HFFc6 (cell line): ENCODE measurements at regions not wholly inside any gene's neighbourhood (a gene's known extent, or its start where the extent isn't known, plus 50 kb on each side); places are given as distances from the start of the nearest gene placed in this dataset.
A peak's percentile ranks its signal among the peaks of the same experiment; 100 is the strongest.

Source experiments
- DNase-seq: peaks from one replicate; pipeline ENCODE4 v3.0.0-alpha.2; 2018
- H3K27ac Mint-ChIP-seq: 2 replicates; pipeline ENCODE4 v1.8.0; 2020; ENCODE audit warnings: mild to moderate bottlenecking, mixed read lengths
- H3K27me3 Mint-ChIP-seq: 2 replicates; pipeline ENCODE4 v1.8.0; 2021; ENCODE audit warnings: mild to moderate bottlenecking, moderate library complexity, mixed read lengths; ENCODE audit not compliant: insufficient read depth
- H3K36me3 Mint-ChIP-seq: 2 replicates; pipeline ENCODE4 v1.8.0; 2021; ENCODE audit warnings: low read depth, mixed read lengths
- H3K4me1 Mint-ChIP-seq: 2 replicates; pipeline ENCODE4 v1.8.0; 2020; ENCODE audit warnings: low read depth, mixed read lengths
- H3K4me3 Mint-ChIP-seq: 2 replicates; pipeline ENCODE4 v1.8.0; 2020; ENCODE audit warnings: mild to moderate bottlenecking, moderate library complexity, mixed read lengths
- H3K9me3 Mint-ChIP-seq: 2 replicates; pipeline ENCODE4 v1.8.0; 2020; ENCODE audit warnings: mild to moderate bottlenecking, mixed read lengths
- TF ChIP-seq, protein P1 (sequence below): fragments of 200-600 bp; sonication (generic); IDR thresholded peaks from 2 replicates; pipeline ENCODE4 v1.5.0; 2021; ENCODE audit warnings: antibody characterized with exemption, mild to moderate bottlenecking

- H3K27ac Mint-ChIP-seq, result no peak overlapping the region
- no peak overlapping the region for H3K4me3 Mint-ChIP-seq
- no peaks in the 10 kb centered on the region; the same call in none of the 2 replicates for H3K27me3 Mint-ChIP-seq
- TF ChIP-seq, protein P1, sequence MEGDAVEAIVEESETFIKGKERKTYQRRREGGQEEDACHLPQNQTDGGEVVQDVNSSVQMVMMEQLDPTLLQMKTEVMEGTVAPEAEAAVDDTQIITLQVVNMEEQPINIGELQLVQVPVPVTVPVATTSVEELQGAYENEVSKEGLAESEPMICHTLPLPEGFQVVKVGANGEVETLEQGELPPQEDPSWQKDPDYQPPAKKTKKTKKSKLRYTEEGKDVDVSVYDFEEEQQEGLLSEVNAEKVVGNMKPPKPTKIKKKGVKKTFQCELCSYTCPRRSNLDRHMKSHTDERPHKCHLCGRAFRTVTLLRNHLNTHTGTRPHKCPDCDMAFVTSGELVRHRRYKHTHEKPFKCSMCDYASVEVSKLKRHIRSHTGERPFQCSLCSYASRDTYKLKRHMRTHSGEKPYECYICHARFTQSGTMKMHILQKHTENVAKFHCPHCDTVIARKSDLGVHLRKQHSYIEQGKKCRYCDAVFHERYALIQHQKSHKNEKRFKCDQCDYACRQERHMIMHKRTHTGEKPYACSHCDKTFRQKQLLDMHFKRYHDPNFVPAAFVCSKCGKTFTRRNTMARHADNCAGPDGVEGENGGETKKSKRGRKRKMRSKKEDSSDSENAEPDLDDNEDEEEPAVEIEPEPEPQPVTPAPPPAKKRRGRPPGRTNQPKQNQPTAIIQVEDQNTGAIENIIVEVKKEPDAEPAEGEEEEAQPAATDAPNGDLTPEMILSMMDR, result no peak
- DNase-seq, result no peak
- H3K4me1 Mint-ChIP-seq, result no peaks in the 10 kb centered on the region
- peaks cover 40% of the 10 kb centered on the region for H3K9me3 Mint-ChIP-seq
- no peaks in the 10 kb centered on the region for H3K36me3 Mint-ChIP-seq
Observed at GRCh38 chr6:92779746-92780145, 639.6 kb downstream of the EPHA7 start.

GRCh38 chr6:92777146-92777740 is 642.1 kb downstream of the EPHA7 start:
- H3K27me3 Mint-ChIP-seq, result no peaks in the 10 kb centered on the region; the same call in 1 of the 2 replicates
- H3K27ac Mint-ChIP-seq, result no peak overlapping the region
- TF ChIP-seq, protein P1, result peak; percentile 51; the same call in 1 of the 2 replicates
- H3K4me3 Mint-ChIP-seq, result no peak overlapping the region
- H3K4me1 Mint-ChIP-seq, result no peaks in the 10 kb centered on the region
- no peaks in the 10 kb centered on the region for H3K36me3 Mint-ChIP-seq
- DNase-seq, result no peak
- H3K9me3 Mint-ChIP-seq, result peaks cover 38% of the 10 kb centered on the region

GRCh38 chr6:92770540-92770939 is 648.8 kb downstream of the EPHA7 start:
- no peaks in the 10 kb centered on the region for H3K27me3 Mint-ChIP-seq

DNA sequence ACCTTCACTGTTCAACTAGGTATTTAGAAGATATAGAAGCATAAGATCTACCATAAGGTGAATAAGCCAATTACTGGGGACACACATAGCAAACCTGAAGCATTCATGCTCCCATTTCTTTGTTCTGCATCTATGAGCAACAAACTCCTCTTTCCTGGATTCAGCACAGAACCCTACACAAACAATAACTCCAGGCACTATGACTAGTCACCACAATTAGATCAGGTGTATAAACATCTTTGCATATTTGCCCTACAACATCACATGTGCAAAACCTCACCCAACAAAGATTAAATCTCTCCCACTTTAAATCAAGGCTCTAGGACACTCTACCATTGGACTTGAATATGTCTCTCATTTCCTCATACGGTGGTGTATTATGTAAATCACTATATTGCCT is 652.3 kb downstream of the EPHA7 start:
- no peaks in the 10 kb centered on the region for H3K36me3 Mint-ChIP-seq
- no peak overlapping the region for H3K4me3 Mint-ChIP-seq
- H3K27ac Mint-ChIP-seq, result no peak overlapping the region
- no peak for DNase-seq
- peaks cover 43% of the 10 kb centered on the region for H3K9me3 Mint-ChIP-seq
- H3K4me1 Mint-ChIP-seq, result no peaks in the 10 kb centered on the region
- TF ChIP-seq, protein P1, result no peak
- H3K27me3 Mint-ChIP-seq, result no peaks in the 10 kb centered on the region

More at GRCh38 chr6:92770540-92770939, 648.8 kb downstream of the EPHA7 start:
- TF ChIP-seq, protein P1, result no peak
- no peaks in the 10 kb centered on the region for H3K4me1 Mint-ChIP-seq
- H3K27ac Mint-ChIP-seq, result no peak overlapping the region
- no peaks in the 10 kb centered on the region for H3K36me3 Mint-ChIP-seq
- H3K4me3 Mint-ChIP-seq, result no peak overlapping the region
- DNase-seq, result no peak
- H3K9me3 Mint-ChIP-seq, result peaks cover 34% of the 10 kb centered on the region

DNA sequence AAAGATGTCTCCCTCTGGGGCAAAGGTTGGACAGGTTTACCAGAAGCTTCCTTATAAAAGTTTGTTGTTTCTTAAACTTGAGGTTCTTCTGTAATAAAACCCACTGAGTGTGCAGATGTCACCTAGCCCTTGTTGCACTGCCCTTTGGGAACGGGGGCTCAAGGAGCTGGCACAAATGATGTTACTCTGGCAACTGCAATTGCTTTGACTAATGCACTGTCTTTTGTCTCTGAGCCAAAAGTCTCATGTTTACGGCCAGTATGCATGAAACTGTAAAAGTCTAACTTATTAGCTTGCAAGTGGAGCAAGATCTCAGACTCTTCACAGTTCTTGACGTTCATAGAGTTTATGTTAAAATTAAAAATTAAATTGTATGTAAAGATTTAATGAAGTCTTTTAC is 655.7 kb downstream of the EPHA7 start:
- Mint-ChIP-seq H3K9me3 (peaks cover 41% of the 10 kb centered on the region), H3K27me3 (no peaks in the 10 kb centered on the region), H3K4me3 (no peak overlapping the region), H3K4me1 (no peaks in the 10 kb centered on the region), H3K36me3 (no peaks in the 10 kb centered on the region), H3K27ac (no peak overlapping the region)
- TF ChIP-seq, protein P1, result no peak
- no peak for DNase-seq

- H3K4me3 Mint-ChIP-seq, result no peak overlapping the region
- no peak for DNase-seq
Observed at GRCh38 chr6:92763274-92763584, 656.1 kb downstream of the EPHA7 start.

More at GRCh38 chr6:92763274-92763584, 656.1 kb downstream of the EPHA7 start:
- Mint-ChIP-seq H3K27me3 (no peaks in the 10 kb centered on the region), H3K36me3 (no peaks in the 10 kb centered on the region), H3K4me1 (no peaks in the 10 kb centered on the region), H3K9me3 (peaks cover 37% of the 10 kb centered on the region), H3K27ac (no peak overlapping the region)
- TF ChIP-seq, protein P1, result no peak
